Gastrocnemius medialis (tissue), 4 donors: ENCODE measurements at regions not wholly inside any gene's neighbourhood (a gene's known extent, or its start where the extent isn't known, plus 50 kb on each side); places are given as distances from the start of the nearest gene placed in this dataset.

Experiments
- ATAC-seq, 2 donors: fragments of 150-250 bp; one replicate each; pipeline ENCODE4 v1.9.1; 2016
- DNase-seq, 2 donors: peaks; one replicate each; pipeline ENCODE4 v3.0.0-alpha.2; 2019
- H3K27ac ChIP-seq, 4 donors: fragments of 200-600 bp; sonication (generic); 1 replicate in 1 of 4; 2 replicates in 3 of 4; pipeline ENCODE4 v1.5.1; 2016 to 2018; ENCODE audit warnings: mild to moderate bottlenecking in 2 of 4, moderate library complexity in 1 of 4
- H3K27me3 ChIP-seq, 3 donors: fragments of 200-600 bp; sonication (generic) in 2 of 3; 1 replicate in 1 of 3; 2 replicates in 2 of 3; pipeline versions ENCODE4 v1.5.1 to v1.6.0; 2016 to 2019; ENCODE audit warnings: mild to moderate bottlenecking in 1 of 3, moderate library complexity in 1 of 3
- H3K36me3 ChIP-seq, 2 donors: fragments of 200-600 bp; sonication (generic) in 1 of 2; one replicate each; pipeline ENCODE4 v1.5.1; 2017 to 2018
- H3K4me1 ChIP-seq, 2 donors: fragments of 200-600 bp; sonication (generic) in 1 of 2; one replicate each; pipeline ENCODE4 v1.5.1; 2016 to 2017; ENCODE audit warnings: mild to moderate bottlenecking in 2 of 2
- H3K4me3 ChIP-seq, 4 donors: fragments of 200-600 bp; sonication (generic) in 3 of 4; 1 replicate in 1 of 4; 2 replicates in 3 of 4; pipeline ENCODE4 v1.5.1; 2016 to 2019; ENCODE audit warnings: mild to moderate bottlenecking in 2 of 4
- H3K9me3 ChIP-seq, 3 donors: fragments of 200-600 bp; sonication (generic) in 2 of 3; 1 replicate in 1 of 3; 2 replicates in 2 of 3; pipeline ENCODE4 v1.5.1; 2016 to 2019
- CTCF ChIP-seq, 5 experiments: fragments of 450-650 bp in 3 of 5; fragments of 200-600 bp in 2 of 5; sonication (generic) in 2 of 5; IDR thresholded peaks in 4 of 5; conservative IDR thresholded peaks in 1 of 5; 1 replicate in 4 of 5; 2 replicates in 1 of 5; pipeline ENCODE4 v1.5.1; 2016 to 2019; ENCODE audit warnings: antibody characterized with exemption in 5 of 5, mild to moderate bottlenecking in 3 of 5, moderate library complexity in 3 of 5
- POLR2A ChIP-seq, 2 donors: fragments of 450-650 bp; IDR thresholded peaks; one replicate each; pipeline ENCODE4 v1.6.1; 2017; ENCODE audit warnings: antibody characterized with exemption in 2 of 2, mild to moderate bottlenecking in 2 of 2, moderate library complexity in 2 of 2
- in situ Hi-C, 4 donors: fragments of 200-750 bp; cut with MboI; loops; one replicate each; pipeline versions ENCODE4 v1.15.0 to v1.8.0; 2017; ENCODE audit warnings: low sequenced_read_pairs in 4 of 4
- intact Hi-C: fragments of 100-400 bp; cut with DNase I; formaldehyde crosslinking; loops from one replicate; pipeline ENCODE4 v1.15.1; 2023; ENCODE audit warnings: low total_unique reads

GRCh38 chr1:232393444-232394146, 236.3 kb downstream of the SIPA1L2 start:
- no peak for DNase-seq
- ATAC-seq = no peak
- Histone ChIP-seq H3K4me3 (no peak overlapping the region), H3K27me3 (no peaks in the 10 kb centered on the region), H3K4me1 (no peaks in the 10 kb centered on the region), H3K9me3 (no peaks in the 10 kb centered on the region), H3K27ac (no peak overlapping the region), H3K36me3 (no peaks in the 10 kb centered on the region)
- intact Hi-C loops (no loop called here), in situ Hi-C loops (no loop called here)
- TF ChIP-seq CTCF (IDR thresholded peaks at IDR 0.05 in 4 of 5, conservative IDR thresholded peaks at IDR 0.05 in 1 of 5) = no peak
- no peak for TF ChIP-seq POLR2A (IDR thresholded peaks at IDR 0.05)

GRCh38 chr1:232393010-232393409, 236.9 kb downstream of the SIPA1L2 start:
- Histone ChIP-seq H3K36me3 (no peaks in the 10 kb centered on the region), H3K27ac (no peak overlapping the region), H3K4me3 (no peak overlapping the region), H3K9me3 (no peaks in the 10 kb centered on the region), H3K4me1 (no peaks in the 10 kb centered on the region), H3K27me3 (no peaks in the 10 kb centered on the region)
- DNase-seq (no peak), ATAC-seq (no peak)
- in situ Hi-C loops = no loop called here
- intact Hi-C loops = no loop called here
- no peak for TF ChIP-seq CTCF (IDR thresholded peaks at IDR 0.05 in 4 of 5, conservative IDR thresholded peaks at IDR 0.05 in 1 of 5)
- TF ChIP-seq POLR2A (IDR thresholded peaks at IDR 0.05) = no peak

GRCh38 chr1:232390590-232390989, 239.3 kb downstream of the SIPA1L2 start:
- no peak for TF ChIP-seq CTCF (IDR thresholded peaks at IDR 0.05 in 4 of 5, conservative IDR thresholded peaks at IDR 0.05 in 1 of 5)
- TF ChIP-seq POLR2A (IDR thresholded peaks at IDR 0.05) = no peak
- Histone ChIP-seq H3K4me3 (no peak overlapping the region), H3K9me3 (no peaks in the 10 kb centered on the region), H3K27me3 (no peaks in the 10 kb centered on the region), H3K36me3 (no peaks in the 10 kb centered on the region), H3K4me1 (no peaks in the 10 kb centered on the region), H3K27ac (no peak overlapping the region)
- no peak for ATAC-seq
- in situ Hi-C loops = no loop called here
- intact Hi-C loops = no loop called here
- no peak for DNase-seq

- Histone ChIP-seq H3K4me3 (no peak overlapping the region), H3K9me3 (no peaks in the 10 kb centered on the region), H3K36me3 (no peaks in the 10 kb centered on the region), H3K27ac (no peak overlapping the region), H3K27me3 (no peaks in the 10 kb centered on the region), H3K4me1 (no peaks in the 10 kb centered on the region)
- no peak for DNase-seq
- in situ Hi-C loops = no loop called here
- ATAC-seq = no peak
- no peak for TF ChIP-seq POLR2A (IDR thresholded peaks at IDR 0.05)
- TF ChIP-seq CTCF (IDR thresholded peaks at IDR 0.05 in 4 of 5, conservative IDR thresholded peaks at IDR 0.05 in 1 of 5) = no peak
- intact Hi-C loops = no loop called here
Observed at GRCh38 chr1:232389744-232390143, 240.2 kb downstream of the SIPA1L2 start.

GRCh38 chr1:232388363-232388762, 241.6 kb downstream of the SIPA1L2 start:
- intact Hi-C loops = no loop called here
- no peaks in the 10 kb centered on the region for H3K27me3 ChIP-seq
- no peak for ATAC-seq
- H3K4me1 ChIP-seq = no peaks in the 10 kb centered on the region
- no peaks in the 10 kb centered on the region for H3K36me3 ChIP-seq
- no peak for DNase-seq
- H3K27ac ChIP-seq = no peak overlapping the region
- H3K4me3 ChIP-seq = no peak overlapping the region
- TF ChIP-seq CTCF (IDR thresholded peaks at IDR 0.05 in 4 of 5, conservative IDR thresholded peaks at IDR 0.05 in 1 of 5) (no peak), POLR2A (IDR thresholded peaks at IDR 0.05) (no peak)
- H3K9me3 ChIP-seq = no peaks in the 10 kb centered on the region
- in situ Hi-C loops = no loop called here
